Tibial artery (tissue), 4 donors: ENCODE measurements at regions not wholly inside any gene's neighbourhood (a gene's known extent, or its start where the extent isn't known, plus 50 kb on each side); places are given as distances from the start of the nearest gene placed in this dataset.

ENCODE experiments used
- DNase-seq, 2 donors: peaks; one replicate each; pipeline ENCODE4 v3.0.0-alpha.2; 2019
- H3K27ac ChIP-seq, 2 donors: fragments of 200-600 bp; sonication (generic) in 1 of 2; 1 replicate in 1 of 2; 2 replicates in 1 of 2; pipeline ENCODE4 v1.5.1; 2018 to 2019; ENCODE audit warnings: mild to moderate bottlenecking in 1 of 2
- H3K27me3 ChIP-seq, 2 donors: fragments of 200-600 bp; sonication (generic) in 1 of 2; one replicate each; pipeline versions ENCODE4 v1.5.1 to v1.6.0; 2016 to 2019
- H3K36me3 ChIP-seq, 3 donors: fragments of 200-600 bp; sonication (generic) in 2 of 3; one replicate each; pipeline ENCODE4 v1.5.1; 2016 to 2019; ENCODE audit warnings: mild to moderate bottlenecking in 2 of 3
- H3K4me1 ChIP-seq, 4 donors: fragments of 200-600 bp; sonication (generic) in 2 of 4; 1 replicate in 3 of 4; 2 replicates in 1 of 4; pipeline ENCODE4 v1.5.1; 2016 to 2019
- H3K4me3 ChIP-seq, 2 donors: fragments of 200-600 bp; sonication (generic) in 1 of 2; 1 replicate in 1 of 2; 2 replicates in 1 of 2; pipeline ENCODE4 v1.5.1; 2018 to 2019; ENCODE audit warnings: mild to moderate bottlenecking in 2 of 2
- H3K9me3 ChIP-seq, 3 donors: fragments of 200-600 bp; sonication (generic) in 1 of 3; one replicate each; pipeline ENCODE4 v1.5.1; 2016 to 2019
- intact Hi-C: fragments of 100-400 bp; cut with DNase I; formaldehyde crosslinking; loops from one replicate; pipeline ENCODE4 v1.15.0; 2023; ENCODE audit warnings: low total_unique reads
- TF ChIP-seq, protein P1 (sequence below), 2 experiments: fragments of 200-600 bp in 1 of 2; fragments of 450-650 bp in 1 of 2; IDR thresholded peaks; one replicate each; pipeline ENCODE4 v1.5.1; 2017 to 2019; ENCODE audit warnings: antibody characterized with exemption in 2 of 2, mild to moderate bottlenecking in 1 of 2, moderate library complexity in 1 of 2

DNA sequence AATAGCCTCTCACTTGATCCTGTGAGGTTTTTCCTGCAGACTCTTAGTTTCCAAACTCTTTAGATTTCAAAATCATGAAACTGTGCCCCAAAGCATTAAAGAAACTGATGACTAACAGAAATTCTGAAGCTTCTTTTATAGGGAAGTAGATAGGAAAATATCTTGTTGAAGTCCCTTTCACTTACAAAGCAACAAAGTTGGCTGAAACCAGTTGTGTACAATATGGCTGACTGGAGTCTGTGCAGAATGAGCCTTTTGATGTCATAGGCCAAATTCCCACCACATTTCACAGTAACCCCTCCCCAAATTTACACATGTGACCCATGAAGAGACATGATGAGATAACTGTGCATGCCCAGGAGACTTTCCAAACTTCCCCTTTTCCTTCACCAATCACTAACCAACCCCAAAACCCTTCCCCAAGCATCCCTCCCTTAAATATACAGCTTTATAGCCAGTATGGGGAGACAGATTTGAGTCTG is 61.7 kb upstream of the NCK2 start:
- TF ChIP-seq, protein P1, sequence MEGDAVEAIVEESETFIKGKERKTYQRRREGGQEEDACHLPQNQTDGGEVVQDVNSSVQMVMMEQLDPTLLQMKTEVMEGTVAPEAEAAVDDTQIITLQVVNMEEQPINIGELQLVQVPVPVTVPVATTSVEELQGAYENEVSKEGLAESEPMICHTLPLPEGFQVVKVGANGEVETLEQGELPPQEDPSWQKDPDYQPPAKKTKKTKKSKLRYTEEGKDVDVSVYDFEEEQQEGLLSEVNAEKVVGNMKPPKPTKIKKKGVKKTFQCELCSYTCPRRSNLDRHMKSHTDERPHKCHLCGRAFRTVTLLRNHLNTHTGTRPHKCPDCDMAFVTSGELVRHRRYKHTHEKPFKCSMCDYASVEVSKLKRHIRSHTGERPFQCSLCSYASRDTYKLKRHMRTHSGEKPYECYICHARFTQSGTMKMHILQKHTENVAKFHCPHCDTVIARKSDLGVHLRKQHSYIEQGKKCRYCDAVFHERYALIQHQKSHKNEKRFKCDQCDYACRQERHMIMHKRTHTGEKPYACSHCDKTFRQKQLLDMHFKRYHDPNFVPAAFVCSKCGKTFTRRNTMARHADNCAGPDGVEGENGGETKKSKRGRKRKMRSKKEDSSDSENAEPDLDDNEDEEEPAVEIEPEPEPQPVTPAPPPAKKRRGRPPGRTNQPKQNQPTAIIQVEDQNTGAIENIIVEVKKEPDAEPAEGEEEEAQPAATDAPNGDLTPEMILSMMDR (IDR thresholded peaks at IDR 0.05): no peak
- H3K36me3 ChIP-seq: no peaks in the 10 kb centered on the region
- H3K9me3 ChIP-seq: no peaks in the 10 kb centered on the region
- no peaks in the 10 kb centered on the region for H3K4me1 ChIP-seq
- peaks cover 0 to 6% of the 10 kb centered on the region in 2 donors for H3K27me3 ChIP-seq
- DNase-seq: no peak
- H3K27ac ChIP-seq: no peak overlapping the region
- H3K4me3 ChIP-seq: no peak overlapping the region
- intact Hi-C loops: loop anchor here (10.0 kb wide), 1 partner anchor 108 kb away; no protein-coding TSS in a partner anchor

DNA sequence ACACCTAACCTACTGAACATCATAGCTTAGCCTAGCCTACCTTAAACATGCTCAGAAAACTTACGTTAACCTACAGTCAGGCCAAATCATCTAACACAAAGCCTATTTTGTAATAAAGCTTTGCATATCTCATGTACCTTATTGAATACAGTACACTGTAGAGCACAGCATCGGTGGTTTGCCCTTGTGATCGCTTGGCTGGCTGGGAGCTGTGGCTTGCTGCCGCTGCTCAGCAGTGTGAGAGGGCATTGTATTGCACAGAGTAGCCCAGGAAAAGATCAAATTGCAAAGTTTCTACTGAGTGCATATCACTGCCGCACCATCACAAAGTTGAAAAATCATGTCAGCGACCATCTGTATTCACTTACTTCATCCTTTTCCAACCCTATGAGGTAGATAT is 62.3 kb upstream of the NCK2 start:
- no peaks in the 10 kb centered on the region for H3K4me1 ChIP-seq
- no peaks in the 10 kb centered on the region for H3K9me3 ChIP-seq
- H3K27ac ChIP-seq: no peak overlapping the region
- intact Hi-C loops: loop anchor here (10.0 kb wide), 1 partner anchor 108 kb away; no protein-coding TSS in a partner anchor
- H3K36me3 ChIP-seq: no peaks in the 10 kb centered on the region
- H3K27me3 ChIP-seq: peaks cover 0 to 8% of the 10 kb centered on the region in 2 donors
- no peak for DNase-seq
- no peak overlapping the region for H3K4me3 ChIP-seq
- TF ChIP-seq, protein P1 (IDR thresholded peaks at IDR 0.05): no peak

DNA sequence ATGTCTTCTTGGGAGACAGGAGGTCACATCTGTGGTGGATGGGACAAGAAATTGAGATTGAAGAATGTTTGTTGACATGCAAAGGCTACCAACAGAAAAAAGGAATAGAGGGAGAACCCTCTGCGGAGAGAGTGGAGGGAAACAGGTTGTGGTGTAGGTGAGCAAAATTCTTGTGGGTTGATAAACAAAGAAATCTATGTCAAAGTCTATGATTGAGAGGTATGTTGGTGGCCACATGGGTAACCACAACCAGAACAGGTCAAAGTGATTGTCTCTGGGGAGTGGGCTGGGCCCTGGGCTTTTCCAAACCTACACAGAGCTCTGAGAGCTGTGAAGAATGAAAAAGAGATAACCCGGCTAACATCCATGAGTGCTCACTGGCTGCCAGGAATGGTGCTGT is 62.8 kb upstream of the NCK2 start:
- Histone ChIP-seq H3K36me3 (no peaks in the 10 kb centered on the region), H3K4me1 (no peaks in the 10 kb centered on the region), H3K27me3 (peaks cover 0 to 8% of the 10 kb centered on the region in 2 donors), H3K27ac (no peak overlapping the region), H3K4me3 (no peak overlapping the region), H3K9me3 (no peaks in the 10 kb centered on the region)
- DNase-seq: no peak
- TF ChIP-seq, protein P1 (IDR thresholded peaks at IDR 0.05): no peak
- intact Hi-C loops: loop anchor here (10.0 kb wide), 1 partner anchor 107 kb away; no protein-coding TSS in a partner anchor

DNA sequence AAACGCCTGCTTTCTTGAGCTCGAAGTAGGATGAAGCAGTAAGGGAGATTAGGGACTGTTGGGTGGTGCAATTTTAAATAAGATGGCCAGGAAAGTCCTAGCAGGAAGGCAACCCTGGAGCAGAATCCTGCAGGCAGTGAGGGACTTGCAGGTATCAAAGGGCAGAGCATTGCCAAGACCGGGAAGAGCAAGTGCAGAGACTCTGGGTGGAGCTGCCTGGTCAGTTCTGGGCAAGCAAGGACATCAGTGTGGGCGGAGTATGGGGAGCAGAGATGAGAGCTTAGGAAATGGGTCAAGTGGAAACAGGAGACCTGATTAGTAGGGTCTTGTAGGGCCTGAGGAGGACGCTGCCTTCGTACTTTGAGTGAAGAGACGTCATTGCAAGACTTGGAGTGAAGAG is 64.4 kb upstream of the NCK2 start:
- Histone ChIP-seq H3K27ac (no peak overlapping the region), H3K9me3 (no peaks in the 10 kb centered on the region), H3K4me1 (no peaks in the 10 kb centered on the region), H3K36me3 (no peaks in the 10 kb centered on the region), H3K27me3 (peaks cover 0 to 8% of the 10 kb centered on the region in 2 donors), H3K4me3 (no peak overlapping the region)
- no peak for DNase-seq
- TF ChIP-seq, protein P1 (IDR thresholded peaks at IDR 0.05): no peak
- intact Hi-C loops: loop anchor here (10.0 kb wide), 1 partner anchor 106 kb away; no protein-coding TSS in a partner anchor

DNA sequence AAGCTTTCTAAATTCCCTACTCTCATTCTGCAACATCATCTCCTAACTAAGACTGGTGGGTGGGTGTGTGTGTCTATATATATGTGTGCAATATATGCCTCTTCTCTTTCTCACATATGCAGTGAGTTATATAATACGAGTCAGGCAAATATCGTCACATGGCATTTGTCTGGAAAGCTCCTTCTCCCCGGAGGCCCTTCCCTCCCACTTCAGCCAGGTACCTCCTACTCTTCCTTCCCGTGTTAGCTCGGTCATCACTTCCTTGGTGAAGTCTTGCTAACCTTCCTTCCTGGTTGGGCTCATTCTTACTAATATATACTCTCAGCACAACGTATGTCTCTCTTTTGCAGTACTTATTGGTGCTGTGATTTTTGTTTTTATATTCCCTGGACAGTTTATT is 66.4 kb upstream of the NCK2 start:
- Histone ChIP-seq H3K4me3 (no peak overlapping the region), H3K27ac (no peak overlapping the region), H3K36me3 (no peaks in the 10 kb centered on the region), H3K27me3 (peaks cover 0 to 8% of the 10 kb centered on the region in 2 donors), H3K9me3 (no peaks in the 10 kb centered on the region), H3K4me1 (no peaks in the 10 kb centered on the region)
- intact Hi-C loops: no loop called here
- TF ChIP-seq, protein P1 (IDR thresholded peaks at IDR 0.05): no peak
- no peak for DNase-seq

DNA sequence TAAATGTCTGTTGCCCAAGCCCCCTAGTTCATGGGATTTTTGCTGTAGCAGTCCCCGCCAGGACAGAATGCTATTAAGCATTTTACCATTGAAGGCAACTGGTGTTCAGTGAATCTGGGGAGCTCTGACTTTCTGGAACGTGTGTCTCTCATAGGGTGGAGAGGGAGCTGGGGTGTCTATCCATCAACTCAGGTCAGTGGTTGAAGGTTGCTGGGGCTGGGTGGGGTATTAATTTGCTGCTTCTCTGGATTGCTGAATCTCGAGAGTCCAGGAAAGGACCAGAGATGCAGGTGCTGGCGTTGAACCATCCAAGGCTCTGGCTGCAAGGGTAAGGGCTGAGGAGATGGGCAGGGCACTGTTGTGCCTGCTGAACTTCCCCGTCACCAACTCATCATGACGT is 66.8 kb upstream of the NCK2 start:
- peaks cover 0 to 8% of the 10 kb centered on the region in 2 donors for H3K27me3 ChIP-seq
- H3K4me1 ChIP-seq: no peaks in the 10 kb centered on the region
- intact Hi-C loops: no loop called here
- H3K9me3 ChIP-seq: no peaks in the 10 kb centered on the region
- TF ChIP-seq, protein P1 (IDR thresholded peaks at IDR 0.05): no peak
- H3K27ac ChIP-seq: no peak overlapping the region
- no peak overlapping the region for H3K4me3 ChIP-seq
- H3K36me3 ChIP-seq: no peaks in the 10 kb centered on the region
- DNase-seq: no peak
